Activated naive CD8-positive, alpha-beta T cell treated with anti-CD3 and anti-CD28 coated beads, Interleukin-2, amount 10 ng/mL, durations not matched to agents 7 days and 5 days (primary cell): ENCODE measurements at regions not wholly inside any gene's neighbourhood (a gene's known extent, or its start where the extent isn't known, plus 50 kb on each side); places are given as distances from the start of the nearest gene placed in this dataset.

ENCODE experiments used
- ATAC-seq: fragments of 150-1000 bp; cut with Tn5 transposase; one replicate; pipeline ENCODE4 v1.10.0; 2021; ENCODE audit warnings: low read depth, moderate library complexity
- POLR2A ChIA-PET: fragments of 350-600 bp; sonication (Branson Sonifier 250); formaldehyde crosslinking; loops from one replicate; lab custom pipeline; 2021; ENCODE audit warnings: antibody characterized with exemption; lab: Charles Lee
- DNase-seq: peaks from one replicate; pipeline ENCODE4 v3.0.0; 2021
- H3K27ac Mint-ChIP-seq: one replicate; pipeline ENCODE4 v1.8.0; 2022; ENCODE audit warnings: mild to moderate bottlenecking, mixed read lengths
- H3K27me3 Mint-ChIP-seq: one replicate; pipeline ENCODE4 v1.8.0; 2022; ENCODE audit warnings: mild to moderate bottlenecking, moderate library complexity, mixed read lengths
- H3K36me3 Mint-ChIP-seq: one replicate; pipeline ENCODE4 v1.8.0; 2021; ENCODE audit warnings: mild to moderate bottlenecking, mixed read lengths
- H3K4me1 Mint-ChIP-seq: one replicate; pipeline ENCODE4 v1.8.0; 2021; ENCODE audit warnings: mixed read lengths
- H3K4me3 Mint-ChIP-seq: one replicate; pipeline ENCODE4 v1.8.0; 2022; ENCODE audit warnings: mild to moderate bottlenecking, moderate library complexity, mixed read lengths
- H3K9me3 Mint-ChIP-seq: one replicate; pipeline ENCODE4 v1.8.0; 2021; ENCODE audit warnings: mixed read lengths

GRCh38 chr1:56193656-56194055 lies 385.7 kb downstream of the PLPP3 start:
- POLR2A ChIA-PET = no interaction called here
- no peaks in the 10 kb centered on the region for H3K4me1 Mint-ChIP-seq
- no peak overlapping the region for H3K4me3 Mint-ChIP-seq
- DNase-seq = no peak
- H3K27me3 Mint-ChIP-seq = no peaks in the 10 kb centered on the region
- ATAC-seq = no peak
- no peaks in the 10 kb centered on the region for H3K36me3 Mint-ChIP-seq
- H3K27ac Mint-ChIP-seq = no peak overlapping the region
- no peaks in the 10 kb centered on the region for H3K9me3 Mint-ChIP-seq

DNA sequence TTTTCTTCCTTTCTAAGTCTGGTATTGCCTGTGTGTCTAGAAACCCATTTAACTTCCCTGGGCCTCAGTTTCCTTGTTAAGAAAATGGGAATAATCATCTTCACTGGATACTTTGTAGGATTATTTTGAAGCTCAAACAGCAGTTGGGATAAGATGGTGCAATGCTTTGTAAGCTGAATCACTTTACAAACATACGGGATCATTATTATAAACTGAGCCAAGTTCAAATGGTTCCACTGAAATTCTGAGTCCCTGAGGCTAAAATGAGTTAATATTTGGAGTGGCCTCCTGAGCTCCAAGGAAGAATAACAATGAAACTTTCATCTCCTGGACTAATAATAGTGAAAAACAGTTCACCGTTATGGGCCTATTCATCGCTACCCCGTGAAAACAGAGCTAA lies 388.0 kb downstream of the PLPP3 start:
- ATAC-seq (no peak), DNase-seq (no peak)
- Mint-ChIP-seq H3K4me3 (no peak overlapping the region), H3K4me1 (no peaks in the 10 kb centered on the region), H3K27me3 (no peaks in the 10 kb centered on the region), H3K27ac (no peak overlapping the region), H3K36me3 (no peaks in the 10 kb centered on the region), H3K9me3 (peaks cover 2% of the 10 kb centered on the region)
- POLR2A ChIA-PET = no interaction called here

- Mint-ChIP-seq H3K27me3 (no peaks in the 10 kb centered on the region), H3K4me1 (no peaks in the 10 kb centered on the region), H3K9me3 (peaks cover 2% of the 10 kb centered on the region), H3K36me3 (no peaks in the 10 kb centered on the region), H3K27ac (no peak overlapping the region), H3K4me3 (no peak overlapping the region)
- DNase-seq (no peak), ATAC-seq (no peak)
- POLR2A ChIA-PET = no interaction called here
Measured at GRCh38 chr1:56190806-56191365, 388.5 kb downstream of the PLPP3 start.

DNA sequence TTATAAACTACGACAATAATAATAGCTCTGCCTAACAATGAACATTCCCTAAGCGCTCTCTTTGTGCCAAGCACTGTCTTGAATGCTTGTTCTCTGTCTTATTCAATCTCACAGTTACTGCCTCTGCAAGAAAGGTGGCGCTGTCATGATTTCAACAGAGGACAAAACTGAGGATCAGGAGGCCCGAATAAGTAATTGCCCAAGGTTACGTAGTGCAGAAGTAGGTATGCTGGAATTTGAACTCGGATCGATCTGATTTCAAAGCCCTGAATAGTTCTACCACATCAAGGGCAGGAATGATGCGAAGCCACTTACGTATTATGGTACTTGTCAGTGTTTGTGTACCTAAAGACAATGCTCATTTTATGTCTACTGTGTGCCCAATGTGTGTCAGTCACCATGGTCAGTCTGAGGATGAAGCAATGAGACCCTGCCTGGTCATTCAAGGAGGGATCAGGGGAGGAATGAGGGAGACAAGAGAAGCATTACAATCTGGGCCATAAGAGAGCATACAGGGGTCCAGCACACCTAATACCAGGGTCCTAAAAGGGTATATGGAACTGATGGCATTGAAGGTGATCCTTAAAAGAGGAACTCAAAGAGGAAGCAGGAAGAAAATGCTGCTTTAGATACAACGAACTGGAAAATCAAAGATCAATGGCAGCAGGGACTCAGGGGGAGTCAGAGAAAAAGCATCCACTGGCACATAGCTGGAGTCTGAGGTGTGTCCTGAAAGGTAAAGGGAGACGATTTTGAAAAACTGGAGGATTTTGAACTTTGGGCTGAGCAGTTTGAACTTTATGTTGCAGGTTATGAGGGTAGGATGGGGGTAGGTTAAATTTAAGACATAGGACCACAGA lies 389.2 kb downstream of the PLPP3 start:
- Mint-ChIP-seq H3K4me3 (no peak overlapping the region), H3K4me1 (no peaks in the 10 kb centered on the region), H3K27ac (no peak overlapping the region), H3K9me3 (peaks cover 2% of the 10 kb centered on the region), H3K27me3 (no peaks in the 10 kb centered on the region), H3K36me3 (no peaks in the 10 kb centered on the region)
- no peak for DNase-seq
- no peak for ATAC-seq
- POLR2A ChIA-PET = no interaction called here

GRCh38 chr1:56189454-56189853 lies 389.9 kb downstream of the PLPP3 start:
- ATAC-seq (no peak), DNase-seq (no peak)
- POLR2A ChIA-PET = no interaction called here
- Mint-ChIP-seq H3K4me1 (no peaks in the 10 kb centered on the region), H3K36me3 (no peaks in the 10 kb centered on the region), H3K9me3 (peaks cover 2% of the 10 kb centered on the region), H3K27ac (no peak overlapping the region), H3K27me3 (no peaks in the 10 kb centered on the region), H3K4me3 (no peak overlapping the region)

DNA sequence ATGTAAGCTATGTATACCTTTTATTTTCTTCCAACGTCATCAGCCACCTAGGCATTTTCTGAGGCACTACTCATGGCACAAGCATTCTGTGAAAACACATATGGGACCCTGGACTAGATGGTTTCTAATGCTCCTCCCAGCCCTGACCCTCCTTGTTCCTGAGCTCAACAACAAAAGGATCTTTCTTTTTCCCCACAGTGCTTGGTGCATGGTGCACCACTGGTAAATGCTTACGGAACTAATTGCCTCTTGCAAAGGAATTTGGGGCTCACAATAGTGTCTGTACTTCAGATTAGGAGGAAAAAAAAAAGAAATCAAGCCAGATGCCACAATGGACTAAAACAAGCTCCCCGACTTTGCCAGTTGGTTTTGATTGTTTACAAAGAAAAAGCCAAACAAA lies 390.5 kb downstream of the PLPP3 start:
- no peaks in the 10 kb centered on the region for H3K27me3 Mint-ChIP-seq
- H3K27ac Mint-ChIP-seq = no peak overlapping the region
- ATAC-seq = no peak
- no peaks in the 10 kb centered on the region for H3K4me1 Mint-ChIP-seq
- no peak for DNase-seq
- H3K4me3 Mint-ChIP-seq = no peak overlapping the region
- POLR2A ChIA-PET = no interaction called here
- H3K36me3 Mint-ChIP-seq = no peaks in the 10 kb centered on the region
- H3K9me3 Mint-ChIP-seq = peaks cover 2% of the 10 kb centered on the region

DNA sequence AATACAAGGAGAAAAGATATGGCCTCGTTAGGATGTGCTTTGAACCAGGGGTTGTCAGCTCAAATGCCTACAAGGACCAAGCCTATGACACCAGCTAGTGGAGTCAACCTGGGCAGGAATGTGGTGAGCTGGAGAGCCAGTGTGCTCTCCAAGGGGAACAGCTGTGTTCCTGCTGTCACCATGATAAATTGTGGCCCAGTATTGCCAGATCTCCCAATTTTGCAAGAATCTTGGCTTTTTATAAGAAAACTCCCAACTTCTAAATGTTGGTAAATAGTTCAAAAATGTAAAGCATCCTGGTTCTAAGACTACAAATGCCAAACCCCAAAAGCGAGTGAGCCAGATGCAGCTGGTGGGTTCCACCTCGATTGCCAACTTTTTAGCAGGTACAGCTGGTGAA lies 391.1 kb downstream of the PLPP3 start:
- Mint-ChIP-seq H3K4me3 (no peak overlapping the region), H3K9me3 (peaks cover 2% of the 10 kb centered on the region), H3K36me3 (no peaks in the 10 kb centered on the region), H3K27ac (no peak overlapping the region), H3K4me1 (no peaks in the 10 kb centered on the region), H3K27me3 (no peaks in the 10 kb centered on the region)
- ATAC-seq = no peak
- POLR2A ChIA-PET = no interaction called here
- no peak for DNase-seq

GRCh38 chr1:56187405-56187804 lies 392.0 kb downstream of the PLPP3 start:
- Mint-ChIP-seq H3K27me3 (no peaks in the 10 kb centered on the region), H3K9me3 (peaks cover 2% of the 10 kb centered on the region), H3K4me1 (no peaks in the 10 kb centered on the region), H3K36me3 (no peaks in the 10 kb centered on the region), H3K4me3 (no peak overlapping the region), H3K27ac (no peak overlapping the region)
- DNase-seq (no peak), ATAC-seq (no peak)
- POLR2A ChIA-PET = no interaction called here

GRCh38 chr1:56185493-56185892 lies 393.9 kb downstream of the PLPP3 start:
- no peaks in the 10 kb centered on the region for H3K36me3 Mint-ChIP-seq
- H3K4me3 Mint-ChIP-seq = no peak overlapping the region
- ATAC-seq (no peak), DNase-seq (no peak)
- peaks cover 2% of the 10 kb centered on the region for H3K9me3 Mint-ChIP-seq
- H3K4me1 Mint-ChIP-seq = no peaks in the 10 kb centered on the region
- H3K27ac Mint-ChIP-seq = no peak overlapping the region
- no peaks in the 10 kb centered on the region for H3K27me3 Mint-ChIP-seq
- POLR2A ChIA-PET = no interaction called here

- no peak for DNase-seq
- Mint-ChIP-seq H3K27me3 (no peaks in the 10 kb centered on the region), H3K4me3 (no peak overlapping the region), H3K27ac (no peak overlapping the region), H3K4me1 (no peaks in the 10 kb centered on the region), H3K9me3 (peaks cover 2% of the 10 kb centered on the region), H3K36me3 (no peaks in the 10 kb centered on the region)
- no peak for ATAC-seq
- POLR2A ChIA-PET = no interaction called here
Measured at GRCh38 chr1:56183151-56183550, 396.2 kb downstream of the PLPP3 start.

DNA sequence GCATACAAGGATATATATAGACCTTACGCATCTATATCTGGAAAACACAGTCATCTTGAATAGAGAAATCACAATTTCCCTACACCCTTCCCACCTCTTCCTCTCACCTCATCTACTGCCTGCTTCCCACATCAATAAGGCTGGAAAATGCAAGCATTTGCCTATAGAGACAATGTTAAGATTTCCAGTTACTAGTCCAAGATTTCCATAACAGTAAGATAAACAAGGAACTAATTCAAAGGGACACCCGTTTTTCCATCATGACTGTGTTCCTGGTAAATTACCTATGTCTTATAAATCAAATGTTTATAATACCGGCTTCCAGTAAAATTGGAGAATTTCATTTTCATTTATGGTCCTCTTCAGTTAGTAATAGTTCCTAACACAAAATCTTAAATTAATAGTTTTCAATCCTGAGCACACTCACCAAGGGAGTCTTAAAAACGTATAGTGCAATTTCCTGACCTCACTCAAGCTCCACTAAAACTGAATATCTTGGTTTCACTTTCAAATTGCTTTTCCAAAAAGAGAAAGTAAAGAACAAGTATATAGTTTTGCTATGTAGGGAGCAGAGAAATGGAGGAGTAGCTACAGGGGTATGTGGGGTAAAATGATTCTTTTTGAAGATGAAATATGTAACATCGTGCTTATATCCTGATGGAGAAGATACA lies 398.7 kb downstream of the PLPP3 start:
- Mint-ChIP-seq H3K27ac (no peak overlapping the region), H3K4me1 (no peaks in the 10 kb centered on the region), H3K36me3 (no peaks in the 10 kb centered on the region), H3K9me3 (no peaks in the 10 kb centered on the region), H3K27me3 (no peaks in the 10 kb centered on the region), H3K4me3 (no peak overlapping the region)
- no peak for ATAC-seq
- no peak for DNase-seq
- POLR2A ChIA-PET = interaction anchor here (0.6 kb wide), 1 partner anchor 41 kb away, joined by 4 read pairs; no protein-coding TSS in a partner anchor

DNA sequence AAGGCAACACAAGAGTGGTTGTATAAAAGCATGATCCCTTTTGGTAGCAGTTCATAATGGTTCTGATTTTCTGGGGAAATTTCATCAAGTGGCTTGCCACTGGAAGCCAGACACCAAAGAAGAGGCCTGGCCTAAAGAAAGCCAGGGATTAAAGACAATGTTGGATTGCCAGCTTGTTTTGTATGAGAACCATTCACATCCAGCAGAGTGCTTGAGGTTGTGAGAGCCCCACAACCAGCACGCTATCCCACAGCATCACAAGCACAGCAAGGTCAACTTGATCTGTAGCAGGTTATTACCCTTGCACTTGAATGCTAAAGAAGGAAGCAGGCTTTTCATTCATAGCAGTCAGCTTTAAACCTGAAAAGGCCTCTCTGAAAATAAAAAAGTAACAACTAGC lies 399.8 kb downstream of the PLPP3 start:
- Mint-ChIP-seq H3K27me3 (peaks cover 4% of the 10 kb centered on the region), H3K27ac (no peak overlapping the region), H3K4me1 (no peaks in the 10 kb centered on the region), H3K36me3 (no peaks in the 10 kb centered on the region), H3K4me3 (no peak overlapping the region), H3K9me3 (no peaks in the 10 kb centered on the region)
- POLR2A ChIA-PET = no interaction called here
- no peak for ATAC-seq
- no peak for DNase-seq

DNA sequence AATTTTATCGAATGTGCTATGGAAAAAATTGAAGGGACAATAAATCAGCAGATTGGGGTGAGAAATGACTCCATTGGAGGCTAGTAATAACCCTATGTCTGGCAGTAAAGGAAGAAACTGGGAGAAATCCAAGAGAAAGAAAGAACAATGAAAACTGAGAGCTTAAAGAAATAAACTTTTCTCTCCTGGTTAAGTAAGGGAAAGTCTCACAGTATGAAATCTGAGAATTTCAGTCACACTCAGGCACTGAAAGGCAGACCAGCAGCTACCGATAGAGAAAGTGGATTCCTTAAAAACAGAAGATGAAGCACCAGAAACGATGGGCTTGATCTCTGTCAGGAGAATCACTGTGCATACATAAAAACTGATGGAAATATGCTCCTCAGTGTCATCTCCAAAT lies 404.2 kb downstream of the PLPP3 start:
- Mint-ChIP-seq H3K36me3 (no peaks in the 10 kb centered on the region), H3K9me3 (no peaks in the 10 kb centered on the region), H3K4me1 (no peaks in the 10 kb centered on the region), H3K27me3 (peaks cover 4% of the 10 kb centered on the region), H3K4me3 (no peak overlapping the region), H3K27ac (no peak overlapping the region)
- ATAC-seq (no peak), DNase-seq (no peak)
- POLR2A ChIA-PET = no interaction called here
